ENCODE measurements at regions not wholly inside any gene's neighbourhood (a gene's known extent, or its start where the extent isn't known, plus 50 kb on each side); places are given as distances from the start of the nearest gene placed in this dataset.
A peak's percentile ranks its signal among the peaks of the same experiment; 100 is the strongest.

- ATAC-seq (no peak), DNase-seq (no peak)
- Mint-ChIP-seq H3K27ac (no peak overlapping the region), H3K4me3 (no peak overlapping the region), H3K4me1 (no peaks in the 10 kb centered on the region), H3K9me3 (no peaks in the 10 kb centered on the region), H3K27me3 (peaks cover 16% of the 10 kb centered on the region)
Measured at GRCh38 chr11:116207019-116207418, 565.8 kb downstream of the BUD13 start.

- H3K27ac Mint-ChIP-seq: no peak overlapping the region
- no peak overlapping the region for H3K4me3 Mint-ChIP-seq
- DNase-seq: no peak
- no peak for ATAC-seq
- no peaks in the 10 kb centered on the region for H3K9me3 Mint-ChIP-seq
- H3K27me3 Mint-ChIP-seq: peaks cover 25% of the 10 kb centered on the region
- H3K4me1 Mint-ChIP-seq: no peaks in the 10 kb centered on the region
Measured at GRCh38 chr11:116202922-116203321, 569.9 kb downstream of the BUD13 start.

- ATAC-seq (no peak), DNase-seq (no peak)
- Mint-ChIP-seq H3K27ac (peak overlapping the region in 1 of 2 donors; percentile 61), H3K4me1 (no peaks in the 10 kb centered on the region), H3K4me3 (no peak overlapping the region), H3K27me3 (peaks cover 34% of the 10 kb centered on the region), H3K9me3 (no peaks in the 10 kb centered on the region)
Measured at GRCh38 chr11:116200564-116200963, 572.2 kb downstream of the BUD13 start.

- peak; percentile 21 for ATAC-seq
- no peak overlapping the region for H3K4me3 Mint-ChIP-seq
- no peak for DNase-seq
- no peaks in the 10 kb centered on the region for H3K9me3 Mint-ChIP-seq
- H3K27ac Mint-ChIP-seq: no peak overlapping the region
- no peaks in the 10 kb centered on the region for H3K4me1 Mint-ChIP-seq
- peaks cover 43% of the 10 kb centered on the region for H3K27me3 Mint-ChIP-seq
Measured at GRCh38 chr11:116199182-116199581, 573.6 kb downstream of the BUD13 start.

DNA sequence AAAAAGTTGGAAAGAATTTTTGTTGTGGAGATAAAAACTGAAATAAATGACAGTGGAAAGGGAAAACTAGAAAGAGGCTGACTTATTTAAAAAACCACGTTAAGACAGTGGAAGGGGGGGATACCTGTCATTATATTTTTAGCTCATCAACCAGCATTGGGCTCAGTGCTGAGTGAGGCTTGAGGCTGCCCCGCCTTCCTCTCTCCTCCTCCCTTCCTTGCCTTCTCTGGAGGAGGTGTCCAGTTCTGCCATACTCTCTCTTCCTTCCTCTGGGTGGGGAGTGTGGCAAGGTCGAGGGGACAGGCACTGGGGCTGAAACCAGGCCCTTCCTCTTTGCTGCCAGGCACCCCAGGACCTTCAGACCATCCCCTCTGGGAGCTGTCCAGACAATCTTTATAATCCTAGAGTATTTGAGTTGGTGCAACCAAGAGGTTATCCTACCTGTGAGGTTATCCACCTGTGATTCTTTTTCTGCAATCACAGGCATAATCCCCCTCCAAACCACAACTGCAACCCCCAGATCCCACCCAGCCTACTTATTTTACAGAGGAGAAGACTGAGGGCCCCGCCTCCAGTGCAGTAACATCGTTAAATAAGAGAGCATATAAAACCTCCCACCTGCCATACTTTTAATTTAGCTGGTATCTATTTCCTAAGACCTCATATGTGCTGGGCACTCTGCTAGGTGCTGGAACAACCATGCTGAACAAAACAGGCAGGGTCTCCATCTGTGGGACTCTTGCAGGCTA lies 578.5 kb downstream of the BUD13 start:
- peaks cover 72% of the 10 kb centered on the region for H3K27me3 Mint-ChIP-seq
- ATAC-seq (no peak), DNase-seq (no peak)
- no peaks in the 10 kb centered on the region for H3K9me3 Mint-ChIP-seq
- H3K27ac Mint-ChIP-seq: no peak overlapping the region
- peaks cover 7% of the 10 kb centered on the region for H3K4me1 Mint-ChIP-seq
- H3K4me3 Mint-ChIP-seq: no peak overlapping the region

DNA sequence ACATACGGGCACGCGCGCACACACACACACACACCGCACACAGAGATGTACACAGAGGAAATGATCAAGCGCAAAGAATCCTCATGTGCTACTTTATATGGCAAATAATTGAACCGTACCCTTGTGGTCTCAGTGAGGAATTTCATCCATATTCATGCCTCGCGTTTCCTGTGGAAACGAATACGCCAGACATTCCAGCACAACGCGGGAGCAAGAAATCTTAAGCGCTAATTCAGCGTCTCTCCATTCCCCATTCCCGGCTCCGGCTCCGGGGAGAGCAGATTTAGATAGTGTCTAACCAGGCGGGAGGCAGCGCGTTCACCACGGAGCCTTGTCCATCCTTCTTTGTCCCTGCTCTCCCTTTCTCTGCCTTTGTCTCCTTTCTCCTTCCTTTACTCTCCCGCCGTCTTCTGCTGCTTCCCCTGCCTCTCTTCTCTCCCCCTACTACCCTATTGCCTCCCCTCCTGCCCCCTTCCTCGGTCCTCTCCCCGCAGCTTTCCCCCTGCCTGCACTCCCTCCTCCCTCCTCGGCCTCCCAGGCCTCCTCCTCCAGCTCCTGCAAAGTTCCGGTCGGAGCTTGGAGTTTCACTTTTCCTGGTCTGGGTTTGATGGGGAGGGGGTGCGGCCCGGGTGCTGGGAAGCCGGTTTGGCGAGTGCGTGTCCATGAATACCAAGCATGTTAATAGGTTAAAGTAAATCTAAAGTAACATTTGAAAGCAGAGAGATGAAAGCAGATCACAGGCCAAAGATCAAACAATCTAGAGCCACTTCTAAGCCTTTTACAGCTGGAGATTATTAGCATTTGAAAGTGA lies 579.3 kb downstream of the BUD13 start:
- peaks cover 73% of the 10 kb centered on the region for H3K27me3 Mint-ChIP-seq
- no peaks in the 10 kb centered on the region for H3K9me3 Mint-ChIP-seq
- H3K4me1 Mint-ChIP-seq: peaks cover 7% of the 10 kb centered on the region
- DNase-seq: no peak
- no peak overlapping the region for H3K27ac Mint-ChIP-seq
- H3K4me3 Mint-ChIP-seq: no peak overlapping the region
- no peak for ATAC-seq

GRCh38 chr11:116192509-116193210 lies 580.1 kb downstream of the BUD13 start:
- DNase-seq: no peak
- Mint-ChIP-seq H3K9me3 (no peaks in the 10 kb centered on the region), H3K27ac (no peak overlapping the region), H3K27me3 (peaks cover 71% of the 10 kb centered on the region), H3K4me1 (peaks cover 7% of the 10 kb centered on the region), H3K4me3 (no peak overlapping the region)
- ATAC-seq: no peak

GRCh38 chr11:116190861-116191260 lies 581.9 kb downstream of the BUD13 start:
- H3K4me1 Mint-ChIP-seq: peaks cover 7% of the 10 kb centered on the region
- H3K27me3 Mint-ChIP-seq: peaks cover 63% of the 10 kb centered on the region
- no peak for ATAC-seq
- DNase-seq: no peak
- no peak overlapping the region for H3K4me3 Mint-ChIP-seq
- H3K9me3 Mint-ChIP-seq: no peaks in the 10 kb centered on the region
- H3K27ac Mint-ChIP-seq: no peak overlapping the region

DNA sequence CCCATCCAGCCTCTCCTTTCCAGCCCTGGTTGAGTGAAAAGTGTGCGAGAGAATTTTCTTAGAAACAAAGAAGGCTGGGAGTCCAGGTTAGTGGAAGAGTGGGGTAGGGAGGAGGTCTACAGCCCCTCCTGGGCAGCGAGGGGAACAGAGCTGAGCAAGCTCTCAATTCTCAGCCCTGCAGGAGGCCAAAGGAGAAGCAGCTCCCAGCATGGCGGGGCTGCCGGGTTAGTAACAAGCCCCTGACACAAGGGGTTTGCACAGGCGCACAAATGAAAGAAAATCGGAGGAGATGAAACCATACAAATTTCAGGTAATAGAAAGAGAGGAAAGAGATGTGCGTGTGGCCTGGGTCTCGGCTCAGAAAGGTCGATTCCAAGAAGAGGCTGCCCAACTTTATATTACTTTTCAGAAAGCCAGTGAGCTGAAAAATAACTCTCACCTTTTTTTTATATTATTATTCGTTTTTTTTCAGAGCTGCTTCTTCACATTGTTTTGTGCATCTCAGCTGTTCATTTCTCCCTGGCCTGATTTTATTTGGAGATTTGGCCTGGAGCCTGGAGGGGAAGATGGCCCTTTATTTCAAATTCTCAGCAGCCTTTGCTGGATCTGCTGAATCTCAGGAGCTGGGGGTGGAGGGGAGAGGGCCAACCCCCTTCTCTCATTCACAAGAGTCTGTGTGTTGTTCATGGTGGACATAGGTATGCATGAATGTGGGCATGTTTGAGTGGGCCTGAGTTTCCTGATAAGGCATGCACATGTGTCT lies 583.2 kb downstream of the BUD13 start:
- Mint-ChIP-seq H3K9me3 (no peaks in the 10 kb centered on the region), H3K27ac (peak overlapping the region in 1 of 2 donors; percentile 39), H3K4me1 (peaks cover 7% of the 10 kb centered on the region), H3K27me3 (peaks cover 50% of the 10 kb centered on the region), H3K4me3 (no peak overlapping the region)
- DNase-seq (no peak), ATAC-seq (no peak)

DNA sequence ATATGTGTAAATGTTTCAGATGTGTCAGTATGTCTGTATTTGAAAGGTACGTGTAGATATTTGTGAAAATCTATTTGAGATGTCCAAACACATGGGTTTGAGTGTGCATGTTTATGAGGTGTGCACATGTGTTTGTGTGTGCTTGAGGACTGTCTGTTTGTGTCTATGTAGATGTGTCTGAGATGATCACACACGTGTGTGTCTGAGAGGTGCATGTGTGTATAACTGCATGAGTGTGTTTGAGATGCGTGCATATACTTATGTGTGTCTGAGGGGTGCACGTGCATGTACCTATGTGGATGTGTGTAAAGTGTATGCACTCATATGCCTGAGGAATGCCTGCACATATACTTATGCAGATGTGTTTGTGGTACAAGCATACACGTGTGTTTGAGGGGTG lies 584.4 kb downstream of the BUD13 start:
- H3K4me3 Mint-ChIP-seq: no peak overlapping the region
- ATAC-seq (peak; percentile 5), DNase-seq (no peak)
- H3K27ac Mint-ChIP-seq: no peak overlapping the region
- peaks cover 2% of the 10 kb centered on the region for H3K4me1 Mint-ChIP-seq
- peaks cover 38% of the 10 kb centered on the region for H3K27me3 Mint-ChIP-seq
- H3K9me3 Mint-ChIP-seq: no peaks in the 10 kb centered on the region

GRCh38 chr11:116187026-116187425 lies 585.8 kb downstream of the BUD13 start:
- DNase-seq (no peak), ATAC-seq (no peak)
- Mint-ChIP-seq H3K4me1 (no peaks in the 10 kb centered on the region), H3K9me3 (no peaks in the 10 kb centered on the region), H3K27me3 (peaks cover 26% of the 10 kb centered on the region), H3K4me3 (no peak overlapping the region), H3K27ac (no peak overlapping the region)

GRCh38 chr11:116185551-116185950 lies 587.2 kb downstream of the BUD13 start:
- ATAC-seq (no peak), DNase-seq (no peak)
- Mint-ChIP-seq H3K27ac (no peak overlapping the region), H3K27me3 (peaks cover 26% of the 10 kb centered on the region), H3K9me3 (no peaks in the 10 kb centered on the region), H3K4me1 (no peaks in the 10 kb centered on the region), H3K4me3 (no peak overlapping the region)

DNA sequence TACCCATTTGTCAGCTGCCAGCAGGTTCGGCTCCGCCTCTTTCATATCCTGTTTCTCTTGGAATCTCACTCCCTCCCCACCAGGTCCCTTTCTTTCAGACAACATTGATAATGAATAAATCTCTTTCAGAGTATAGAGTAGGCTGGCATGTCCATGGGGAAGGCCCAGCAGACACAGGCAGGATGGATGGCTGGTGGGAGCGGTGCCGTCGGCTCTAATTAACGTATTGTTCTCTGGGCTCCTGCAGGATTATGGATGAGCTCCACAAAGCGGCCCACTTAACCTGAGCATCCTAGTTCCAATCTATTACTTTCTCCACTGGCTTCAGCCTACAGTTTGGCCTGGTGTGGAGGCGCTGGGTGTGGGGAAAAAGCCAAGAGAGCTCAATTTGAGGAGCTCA lies 588.0 kb downstream of the BUD13 start:
- no peaks in the 10 kb centered on the region for H3K9me3 Mint-ChIP-seq
- H3K4me1 Mint-ChIP-seq: no peaks in the 10 kb centered on the region
- no peak overlapping the region for H3K27ac Mint-ChIP-seq
- DNase-seq (no peak), ATAC-seq (no peak)
- H3K4me3 Mint-ChIP-seq: no peak overlapping the region
- H3K27me3 Mint-ChIP-seq: peaks cover 22% of the 10 kb centered on the region

- H3K27me3 Mint-ChIP-seq: peaks cover 9% of the 10 kb centered on the region
- DNase-seq (no peak), ATAC-seq (no peak)
- no peaks in the 10 kb centered on the region for H3K9me3 Mint-ChIP-seq
- H3K27ac Mint-ChIP-seq: no peak overlapping the region
- no peak overlapping the region for H3K4me3 Mint-ChIP-seq
- H3K4me1 Mint-ChIP-seq: no peaks in the 10 kb centered on the region
Measured at GRCh38 chr11:116182356-116182966, 590.3 kb downstream of the BUD13 start.
